OCI-M1 (cell line): ENCODE measurements at regions not wholly inside any gene's neighbourhood (a gene's known extent, or its start where the extent isn't known, plus 50 kb on each side); places are given as distances from the start of the nearest gene placed in this dataset.
A peak's percentile ranks its signal among the peaks of the same experiment; 100 is the strongest.

ENCODE experiments used
- DNase-seq: peaks from one replicate; lab custom pipeline; 2025; lab: John Stamatoyannopoulos, UW

- peak; percentile 5 for DNase-seq
Measured at GRCh38 chr17:68740555-68741447, 139.6 kb upstream of the FAM20A start.

- no peak for DNase-seq
Measured at GRCh38 chr17:68737761-68738443, 136.7 kb upstream of the FAM20A start.

GRCh38 chr17:68734931-68735330 is 133.8 kb upstream of the FAM20A start:
- DNase-seq, result no peak

- DNase-seq, result no peak
Measured at GRCh38 chr17:68734187-68734900, 133.2 kb upstream of the FAM20A start.

- peak; percentile 67 for DNase-seq
Measured at GRCh38 chr17:68733241-68734176, 132.3 kb upstream of the FAM20A start.

GRCh38 chr17:68732301-68732749 is 131.2 kb upstream of the FAM20A start:
- DNase-seq, result no peak

- DNase-seq, result no peak
Measured at GRCh38 chr17:68731465-68731864, 130.3 kb upstream of the FAM20A start.

GRCh38 chr17:68719431-68719830 is 118.3 kb upstream of the FAM20A start:
- no peak for DNase-seq

- DNase-seq, result no peak
Measured at GRCh38 chr17:68718926-68719325, 117.8 kb upstream of the FAM20A start.

- no peak for DNase-seq
Measured at GRCh38 chr17:68718465-68718864, 117.3 kb upstream of the FAM20A start.

- no peak for DNase-seq
Measured at GRCh38 chr17:68714676-68715075, 113.5 kb upstream of the FAM20A start.

GRCh38 chr17:68711858-68712257 is 110.7 kb upstream of the FAM20A start:
- DNase-seq, result no peak

- no peak for DNase-seq
Measured at GRCh38 chr17:68710976-68711375, 109.8 kb upstream of the FAM20A start.

GRCh38 chr17:68710035-68710780 is 109.0 kb upstream of the FAM20A start:
- no peak for DNase-seq

- DNase-seq, result no peak
Measured at GRCh38 chr17:68709461-68709860, 108.3 kb upstream of the FAM20A start.

- DNase-seq, result no peak
Measured at GRCh38 chr17:68707031-68707430, 105.9 kb upstream of the FAM20A start.

GRCh38 chr17:68706356-68706920 is 105.3 kb upstream of the FAM20A start:
- DNase-seq, result no peak

GRCh38 chr17:68705714-68706076 is 104.5 kb upstream of the FAM20A start:
- DNase-seq, result no peak

GRCh38 chr17:68704871-68705713 is 103.9 kb upstream of the FAM20A start:
- no peak for DNase-seq

- no peak for DNase-seq
Measured at GRCh38 chr17:68701046-68701445, 99.9 kb upstream of the FAM20A start.
